ENCODE measurements at regions not wholly inside any gene's neighbourhood (a gene's known extent, or its start where the extent isn't known, plus 50 kb on each side); places are given as distances from the start of the nearest gene placed in this dataset.

DNA sequence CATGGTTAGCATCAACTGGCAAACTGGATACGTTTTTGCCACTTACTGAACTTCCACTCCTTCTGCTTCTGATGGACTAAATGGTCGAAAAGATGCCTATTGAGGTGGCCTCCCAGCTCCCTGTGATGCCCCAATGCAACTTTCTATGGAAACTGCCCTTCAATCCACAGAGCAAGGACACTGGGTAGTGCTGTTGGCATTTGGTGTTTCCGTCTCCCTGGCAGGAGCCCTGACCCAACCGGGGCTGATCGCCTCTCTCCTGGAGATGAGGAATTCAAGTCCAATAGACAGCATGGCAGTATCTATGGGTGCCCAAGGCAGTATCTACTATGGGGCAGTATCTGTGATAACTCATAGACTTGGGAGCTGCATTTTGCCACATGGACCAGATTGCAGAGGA, 116.3 kb upstream of the IRX3 start:
- no peak for DNase-seq (ENCODE audit: low read depth)
- TF ChIP-seq, protein P1, sequence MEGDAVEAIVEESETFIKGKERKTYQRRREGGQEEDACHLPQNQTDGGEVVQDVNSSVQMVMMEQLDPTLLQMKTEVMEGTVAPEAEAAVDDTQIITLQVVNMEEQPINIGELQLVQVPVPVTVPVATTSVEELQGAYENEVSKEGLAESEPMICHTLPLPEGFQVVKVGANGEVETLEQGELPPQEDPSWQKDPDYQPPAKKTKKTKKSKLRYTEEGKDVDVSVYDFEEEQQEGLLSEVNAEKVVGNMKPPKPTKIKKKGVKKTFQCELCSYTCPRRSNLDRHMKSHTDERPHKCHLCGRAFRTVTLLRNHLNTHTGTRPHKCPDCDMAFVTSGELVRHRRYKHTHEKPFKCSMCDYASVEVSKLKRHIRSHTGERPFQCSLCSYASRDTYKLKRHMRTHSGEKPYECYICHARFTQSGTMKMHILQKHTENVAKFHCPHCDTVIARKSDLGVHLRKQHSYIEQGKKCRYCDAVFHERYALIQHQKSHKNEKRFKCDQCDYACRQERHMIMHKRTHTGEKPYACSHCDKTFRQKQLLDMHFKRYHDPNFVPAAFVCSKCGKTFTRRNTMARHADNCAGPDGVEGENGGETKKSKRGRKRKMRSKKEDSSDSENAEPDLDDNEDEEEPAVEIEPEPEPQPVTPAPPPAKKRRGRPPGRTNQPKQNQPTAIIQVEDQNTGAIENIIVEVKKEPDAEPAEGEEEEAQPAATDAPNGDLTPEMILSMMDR (IDR thresholded peaks at IDR 0.05; ENCODE audit: control insufficient read depth, extremely low read depth, insufficient read depth) = no peak
- no peak overlapping the region for H3K4me3 ChIP-seq (ENCODE audit: low read depth, low read length)

DNA sequence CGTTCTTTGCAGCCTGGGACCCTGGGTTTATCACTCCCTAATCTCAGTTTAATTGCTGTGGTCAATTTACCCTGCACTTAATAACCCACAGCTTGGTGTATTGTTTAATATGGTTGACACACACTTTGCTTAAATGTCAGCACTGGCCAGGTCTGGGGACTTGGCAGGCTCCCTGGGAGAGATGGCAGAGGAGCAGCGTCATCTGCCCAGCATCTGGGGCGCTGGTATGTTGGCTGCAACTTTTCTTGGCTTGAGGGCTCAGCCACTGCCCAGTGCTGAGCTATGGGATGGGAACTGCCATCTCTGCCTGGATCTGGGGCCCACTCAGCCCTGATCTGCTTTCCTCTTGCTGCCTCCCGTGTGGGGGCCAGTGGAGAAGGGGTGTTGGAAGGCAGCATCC, 115.7 kb upstream of the IRX3 start:
- DNase-seq (ENCODE audit: low read depth) = no peak
- H3K4me3 ChIP-seq (ENCODE audit: low read depth, low read length) = no peak overlapping the region
- TF ChIP-seq, protein P1 (IDR thresholded peaks at IDR 0.05; ENCODE audit: control insufficient read depth, extremely low read depth, insufficient read depth) = no peak

DNA sequence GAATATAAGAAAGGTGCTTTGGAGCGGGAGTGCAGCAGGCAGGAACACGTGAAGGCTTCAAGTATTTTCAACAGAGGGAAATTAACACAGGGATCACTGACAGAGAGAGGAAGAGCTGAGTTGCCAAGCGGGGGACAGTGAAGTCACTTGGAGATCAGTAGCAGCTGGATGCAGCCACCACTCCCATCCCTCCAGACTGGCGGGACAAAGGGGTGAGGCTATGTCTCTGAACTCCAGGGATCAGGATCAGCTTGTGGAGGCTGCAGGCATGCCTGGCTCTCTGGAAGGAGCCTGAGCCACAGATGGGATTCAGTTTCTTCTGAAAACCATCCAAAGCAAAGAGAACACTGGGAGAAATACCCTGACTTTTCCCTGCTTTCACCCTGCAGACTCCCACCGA, 113.7 kb upstream of the IRX3 start:
- DNase-seq (ENCODE audit: low read depth) = no peak
- H3K4me3 ChIP-seq (ENCODE audit: low read depth, low read length) = no peak overlapping the region
- TF ChIP-seq, protein P1 (IDR thresholded peaks at IDR 0.05; ENCODE audit: control insufficient read depth, extremely low read depth, insufficient read depth) = no peak

DNA sequence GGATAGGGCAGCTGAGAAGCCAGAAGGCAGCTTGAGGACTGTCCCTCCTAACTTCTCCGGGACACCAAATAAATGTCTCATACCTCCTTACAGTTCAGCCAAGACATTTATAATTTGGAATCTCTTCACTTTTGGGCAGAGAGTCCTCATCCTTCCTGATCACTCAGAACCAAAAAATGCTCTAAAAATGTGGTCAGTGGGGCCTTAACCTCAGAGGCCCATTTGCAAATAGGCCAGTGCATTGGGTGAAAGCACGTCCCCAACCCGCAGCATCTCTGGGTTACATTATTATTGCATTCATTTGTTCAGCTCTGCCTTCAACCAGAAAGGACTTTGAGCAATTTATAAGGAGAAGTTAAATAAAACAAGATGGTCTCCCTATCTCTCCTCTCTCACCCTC, 112.4 kb upstream of the IRX3 start:
- no peak for DNase-seq (ENCODE audit: low read depth)
- no peak overlapping the region for H3K4me3 ChIP-seq (ENCODE audit: low read depth, low read length)
- TF ChIP-seq, protein P1 (IDR thresholded peaks at IDR 0.05; ENCODE audit: control insufficient read depth, extremely low read depth, insufficient read depth) = no peak

DNA sequence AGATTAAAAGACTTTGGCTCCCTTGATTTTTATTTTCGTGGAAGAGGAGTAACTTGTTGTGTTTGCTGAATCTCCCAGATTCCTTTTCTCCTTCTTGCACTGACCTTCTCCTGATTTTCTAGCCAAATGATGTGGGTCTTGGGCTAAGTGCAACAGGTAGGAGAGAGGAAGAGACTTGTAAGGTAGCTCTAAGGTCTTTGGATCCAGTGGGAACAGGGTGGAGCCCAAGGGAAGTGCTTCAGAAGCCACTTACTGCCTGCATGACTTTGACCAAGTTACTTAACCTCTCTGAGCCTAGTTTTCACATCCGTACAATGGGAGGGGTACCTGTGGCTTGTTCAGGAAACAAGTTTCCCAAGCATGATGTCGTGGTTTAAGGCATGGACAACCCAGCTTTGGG, 111.3 kb upstream of the IRX3 start:
- no peak for DNase-seq (ENCODE audit: low read depth)
- no peak overlapping the region for H3K4me3 ChIP-seq (ENCODE audit: low read depth, low read length)
- TF ChIP-seq, protein P1 (IDR thresholded peaks at IDR 0.05; ENCODE audit: control insufficient read depth, extremely low read depth, insufficient read depth) = no peak

DNA sequence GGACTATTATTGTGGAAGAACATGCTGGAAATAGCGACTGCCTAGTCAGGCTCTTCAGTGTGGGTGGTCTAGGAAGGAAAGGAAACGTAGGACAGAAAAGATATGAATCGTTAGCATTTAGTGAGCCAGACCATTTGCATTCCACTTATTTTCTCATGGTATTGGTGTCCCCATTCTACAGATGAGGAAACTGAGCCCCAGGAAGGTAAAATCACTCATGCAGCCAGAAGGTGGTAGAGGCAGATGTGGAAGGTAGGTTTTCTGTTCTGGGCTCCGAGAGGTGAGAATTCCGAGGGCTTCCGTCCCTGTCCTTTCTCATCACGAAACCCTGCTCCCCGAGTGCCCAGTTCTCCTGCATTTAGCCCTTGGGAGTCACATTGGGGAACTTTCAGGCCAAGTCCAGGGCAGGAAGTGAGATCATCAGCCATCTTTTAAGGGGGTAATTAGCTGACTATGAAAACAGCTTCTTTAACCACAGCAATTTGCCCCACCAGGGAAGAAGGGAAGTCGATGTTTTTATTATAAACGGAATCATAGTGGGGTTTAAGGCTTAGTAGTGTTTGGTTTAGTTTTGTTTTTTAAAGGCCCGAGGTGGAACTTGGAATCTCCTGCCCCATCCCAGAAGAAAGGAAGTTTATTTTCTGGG, 110.7 kb upstream of the IRX3 start:
- no peak for DNase-seq (ENCODE audit: low read depth)
- TF ChIP-seq, protein P1 (IDR thresholded peaks at IDR 0.05; ENCODE audit: control insufficient read depth, extremely low read depth, insufficient read depth) = no peak
- H3K4me3 ChIP-seq (ENCODE audit: low read depth, low read length) = no peak overlapping the region

DNA sequence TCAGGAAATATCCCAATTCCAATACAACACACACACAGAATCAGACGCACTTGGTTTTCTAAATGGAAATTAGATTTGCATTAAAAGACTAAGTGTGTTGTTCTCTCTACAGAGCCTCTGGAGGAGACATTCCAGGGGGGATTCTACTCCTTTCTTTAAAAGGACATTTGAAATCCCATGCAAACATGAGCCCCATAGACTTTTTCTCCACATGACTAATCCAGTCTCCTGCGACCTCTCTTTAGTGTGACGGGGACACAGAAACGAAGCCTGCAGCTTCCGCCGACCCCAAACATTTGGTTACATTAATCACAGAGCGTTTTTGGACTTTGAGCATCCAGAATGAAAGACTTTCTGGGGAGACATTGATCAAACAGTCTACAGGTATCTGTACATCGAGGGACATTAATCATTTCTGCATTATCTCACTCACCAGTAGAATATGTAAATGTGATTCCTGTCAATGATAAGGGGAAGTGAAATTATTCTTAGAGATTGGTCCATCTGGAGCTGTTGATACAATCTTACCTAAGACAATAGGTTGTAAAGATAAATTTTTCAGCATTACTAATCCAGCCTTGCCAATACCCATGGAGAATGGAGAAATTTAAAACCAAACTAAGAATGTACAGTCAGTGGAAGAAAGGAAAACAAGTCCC, 103.4 kb upstream of the IRX3 start:
- H3K4me3 ChIP-seq (ENCODE audit: low read depth, low read length) = no peak overlapping the region
- DNase-seq (ENCODE audit: low read depth) = no peak
- TF ChIP-seq, protein P1 (IDR thresholded peaks at IDR 0.05; ENCODE audit: control insufficient read depth, extremely low read depth, insufficient read depth) = no peak

Measured in LNCaP clone FGC (cell line).